Activated naive CD4-positive, alpha-beta T cell treated with anti-CD3 and anti-CD28 coated beads, Interleukin-2, amount 50 U/mL, for 72 hours (primary cell): ENCODE measurements at regions not wholly inside any gene's neighbourhood (a gene's known extent, or its start where the extent isn't known, plus 50 kb on each side); places are given as distances from the start of the nearest gene placed in this dataset.

Experiments used
- ATAC-seq, 2 donors: fragments of 150-1000 bp; cut with Tn5 transposase; 2 replicates each; pipeline ENCODE4 v1.10.0; 2021; ENCODE audit warnings: mild to moderate bottlenecking in 2 of 2, moderate library complexity in 2 of 2
- DNase-seq, 2 donors: peaks; one replicate each; pipeline ENCODE4 v3.0.0; 2021 to 2022; ENCODE audit warnings: low spot score in 2 of 2
- H3K27ac Mint-ChIP-seq, 2 donors: one replicate each; pipeline ENCODE4 v1.8.0; 2022; ENCODE audit warnings: mild to moderate bottlenecking in 2 of 2, mixed read lengths in 2 of 2
- H3K36me3 Mint-ChIP-seq, 2 donors: one replicate each; pipeline ENCODE4 v1.8.0; 2022; ENCODE audit warnings: mixed read lengths in 2 of 2
- H3K9me3 Mint-ChIP-seq, 2 donors: one replicate each; pipeline ENCODE4 v1.8.0; 2022; ENCODE audit warnings: mixed read lengths in 2 of 2

GRCh38 chr11:15696069-15696468, 581.3 kb downstream of the INSC start:
- H3K27ac Mint-ChIP-seq = no peak overlapping the region
- H3K36me3 Mint-ChIP-seq = no peaks in the 10 kb centered on the region
- no peak for DNase-seq
- H3K9me3 Mint-ChIP-seq = peaks cover 9% of the 10 kb centered on the region in 2 donors
- ATAC-seq = no peak

- DNase-seq = no peak
- Mint-ChIP-seq H3K9me3 (peaks cover 6 to 9% of the 10 kb centered on the region in 2 donors), H3K36me3 (no peaks in the 10 kb centered on the region), H3K27ac (no peak overlapping the region)
- ATAC-seq = no peak
Measured at GRCh38 chr11:15697437-15698236, 582.9 kb downstream of the INSC start.

DNA sequence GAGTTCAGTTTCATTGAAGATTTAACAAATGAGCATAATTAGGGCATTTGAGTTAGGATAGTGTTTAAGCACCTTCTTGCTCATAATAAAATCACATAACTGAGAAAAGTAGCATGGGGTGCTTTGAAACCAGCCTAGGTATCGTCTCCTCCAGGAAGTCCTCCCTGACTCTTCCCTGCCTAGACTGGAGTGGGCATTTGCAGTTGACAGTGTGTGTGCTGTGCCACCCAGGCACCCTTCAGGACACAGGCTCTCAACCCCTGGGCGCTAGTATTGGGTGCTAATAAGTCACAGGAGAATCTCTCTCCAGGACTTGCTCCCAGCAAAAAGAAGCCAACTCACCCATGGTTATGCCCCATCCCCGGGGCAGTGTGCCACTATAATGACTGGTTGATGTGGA, 584.1 kb downstream of the INSC start:
- Mint-ChIP-seq H3K27ac (no peak overlapping the region), H3K36me3 (no peaks in the 10 kb centered on the region), H3K9me3 (peaks cover 5 to 8% of the 10 kb centered on the region in 2 donors)
- DNase-seq (no peak), ATAC-seq (no peak)

DNA sequence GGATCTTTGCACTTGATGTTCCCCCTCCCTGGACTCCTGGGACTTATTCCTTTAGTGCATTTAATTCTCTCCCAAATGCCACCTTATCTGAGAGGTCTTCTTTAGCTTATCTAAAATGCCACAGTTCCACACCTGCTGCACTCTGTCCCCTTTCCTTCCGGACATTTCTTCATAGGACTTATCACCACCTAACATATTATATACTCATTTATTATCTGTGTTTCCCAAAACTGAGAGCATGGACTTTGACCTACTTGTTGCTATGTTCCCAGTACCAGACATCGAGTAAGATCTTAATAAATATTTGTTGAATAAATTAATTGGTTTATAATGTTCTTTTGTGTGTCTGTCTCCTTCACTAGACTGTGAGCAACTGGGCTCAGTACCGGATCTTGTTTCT, 585.3 kb downstream of the INSC start:
- no peaks in the 10 kb centered on the region for H3K36me3 Mint-ChIP-seq
- no peak overlapping the region for H3K27ac Mint-ChIP-seq
- H3K9me3 Mint-ChIP-seq = peaks cover 5 to 8% of the 10 kb centered on the region in 2 donors
- DNase-seq = no peak
- ATAC-seq = no peak

DNA sequence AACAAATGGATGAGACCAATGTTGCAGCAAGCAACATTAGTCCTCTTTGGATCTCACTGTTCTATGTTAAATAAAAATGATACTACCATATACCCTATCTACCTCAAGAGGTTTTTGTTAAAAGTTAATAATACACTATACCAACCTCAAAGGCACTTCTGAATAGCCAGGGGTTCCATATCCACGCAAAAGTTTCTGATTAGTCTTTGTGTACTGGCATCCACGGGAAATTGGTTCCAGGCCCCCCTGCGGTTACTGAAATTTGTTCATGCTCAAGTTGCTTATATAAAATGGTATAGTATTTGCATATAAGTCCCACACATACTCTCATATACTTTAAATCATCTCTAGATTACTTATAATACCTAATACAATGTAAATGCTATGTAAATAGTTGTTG, 585.7 kb downstream of the INSC start:
- peaks cover 2 to 5% of the 10 kb centered on the region in 2 donors for H3K9me3 Mint-ChIP-seq
- no peak overlapping the region for H3K27ac Mint-ChIP-seq
- DNase-seq = no peak
- ATAC-seq = no peak
- no peaks in the 10 kb centered on the region for H3K36me3 Mint-ChIP-seq

- Mint-ChIP-seq H3K9me3 (peaks cover 6 to 9% of the 10 kb centered on the region in 2 donors), H3K36me3 (no peaks in the 10 kb centered on the region), H3K27ac (no peak overlapping the region)
- ATAC-seq (no peak), DNase-seq (no peak)
Measured at GRCh38 chr11:15704064-15704463, 589.3 kb downstream of the INSC start.

DNA sequence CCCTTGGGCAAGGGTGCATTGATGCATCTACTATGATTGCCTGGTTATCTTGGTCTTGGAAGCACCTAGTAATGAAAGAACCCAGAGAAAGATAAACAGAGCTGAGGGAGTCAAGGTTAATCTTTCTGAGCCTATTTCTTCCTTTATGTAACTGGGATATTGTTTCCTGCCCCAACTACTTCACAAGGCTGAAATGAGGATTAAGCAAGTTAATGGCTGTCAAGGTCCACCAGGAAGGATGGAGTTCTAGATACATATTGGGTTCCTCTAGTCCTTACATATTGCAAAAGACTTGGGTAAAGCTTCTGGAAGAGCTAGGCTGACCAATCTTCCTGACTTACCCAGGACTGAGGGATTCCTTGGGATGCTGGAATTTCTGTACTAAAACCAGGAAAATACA, 589.8 kb downstream of the INSC start:
- Mint-ChIP-seq H3K36me3 (no peaks in the 10 kb centered on the region), H3K27ac (no peak overlapping the region), H3K9me3 (peaks cover 7 to 11% of the 10 kb centered on the region in 2 donors)
- ATAC-seq = no peak
- DNase-seq = no peak

GRCh38 chr11:15705891-15706290, 591.2 kb downstream of the INSC start:
- H3K27ac Mint-ChIP-seq = no peak overlapping the region
- ATAC-seq (no peak), DNase-seq (no peak)
- H3K36me3 Mint-ChIP-seq = no peaks in the 10 kb centered on the region
- H3K9me3 Mint-ChIP-seq = peaks cover 7 to 11% of the 10 kb centered on the region in 2 donors

- no peak for DNase-seq
- peaks cover 7 to 11% of the 10 kb centered on the region in 2 donors for H3K9me3 Mint-ChIP-seq
Measured at GRCh38 chr11:15707194-15707593, 592.5 kb downstream of the INSC start.

GRCh38 chr11:15707971-15708370, 593.2 kb downstream of the INSC start:
- peaks cover 7 to 11% of the 10 kb centered on the region in 2 donors for H3K9me3 Mint-ChIP-seq
- no peak for DNase-seq
- no peak overlapping the region for H3K27ac Mint-ChIP-seq
- H3K36me3 Mint-ChIP-seq = no peaks in the 10 kb centered on the region
- no peak for ATAC-seq

More at GRCh38 chr11:15707194-15707593, 592.5 kb downstream of the INSC start:
- ATAC-seq = no peak
- Mint-ChIP-seq H3K36me3 (no peaks in the 10 kb centered on the region), H3K27ac (no peak overlapping the region)

GRCh38 chr11:15710580-15711275, 596.0 kb downstream of the INSC start:
- ATAC-seq = no peak
- no peak for DNase-seq
- H3K9me3 Mint-ChIP-seq = peaks cover 7 to 11% of the 10 kb centered on the region in 2 donors
- no peak overlapping the region for H3K27ac Mint-ChIP-seq
- H3K36me3 Mint-ChIP-seq = no peaks in the 10 kb centered on the region

GRCh38 chr11:15711311-15711710, 596.6 kb downstream of the INSC start:
- Mint-ChIP-seq H3K36me3 (no peaks in the 10 kb centered on the region), H3K9me3 (peaks cover 7 to 11% of the 10 kb centered on the region in 2 donors), H3K27ac (no peak overlapping the region)
- DNase-seq (no peak), ATAC-seq (no peak)

DNA sequence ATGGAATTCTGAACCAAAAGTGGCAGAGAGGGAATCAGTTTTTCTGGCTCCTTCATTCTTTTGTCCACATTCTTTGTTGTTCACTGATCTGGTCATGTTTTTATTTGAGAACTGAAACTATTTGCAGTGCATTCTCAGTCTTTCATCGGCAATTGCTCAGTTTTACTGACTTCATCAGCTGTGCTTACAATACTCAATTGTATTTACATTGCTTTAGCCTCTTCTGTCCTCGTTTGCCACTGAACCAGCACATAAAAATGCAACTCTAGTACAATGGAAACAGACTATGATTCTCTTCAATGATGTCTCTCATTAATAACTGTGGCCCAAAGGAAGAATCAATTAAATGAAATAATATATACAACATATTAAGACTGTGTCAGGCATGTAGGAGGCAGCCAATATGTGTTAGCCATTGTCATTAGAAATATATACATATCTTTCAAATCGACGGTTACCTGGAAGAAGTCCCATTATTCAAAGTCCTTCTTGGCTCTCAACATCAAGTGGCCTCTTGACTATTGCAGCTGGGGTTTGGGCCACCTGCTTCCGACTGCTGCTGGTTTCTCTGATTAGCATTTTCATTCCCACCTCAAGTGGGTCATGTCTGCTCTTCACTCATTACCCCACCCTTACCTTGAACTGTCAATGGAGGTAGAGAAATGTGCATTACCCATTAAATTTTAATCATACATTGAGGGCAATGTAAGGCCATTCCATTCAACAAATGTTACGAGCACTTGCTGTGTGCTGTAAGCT, 600.1 kb downstream of the INSC start:
- peaks cover 0 to 3% of the 10 kb centered on the region in 2 donors for H3K9me3 Mint-ChIP-seq
- DNase-seq = no peak
- H3K27ac Mint-ChIP-seq = no peak overlapping the region
- no peak for ATAC-seq
- H3K36me3 Mint-ChIP-seq = no peaks in the 10 kb centered on the region

DNA sequence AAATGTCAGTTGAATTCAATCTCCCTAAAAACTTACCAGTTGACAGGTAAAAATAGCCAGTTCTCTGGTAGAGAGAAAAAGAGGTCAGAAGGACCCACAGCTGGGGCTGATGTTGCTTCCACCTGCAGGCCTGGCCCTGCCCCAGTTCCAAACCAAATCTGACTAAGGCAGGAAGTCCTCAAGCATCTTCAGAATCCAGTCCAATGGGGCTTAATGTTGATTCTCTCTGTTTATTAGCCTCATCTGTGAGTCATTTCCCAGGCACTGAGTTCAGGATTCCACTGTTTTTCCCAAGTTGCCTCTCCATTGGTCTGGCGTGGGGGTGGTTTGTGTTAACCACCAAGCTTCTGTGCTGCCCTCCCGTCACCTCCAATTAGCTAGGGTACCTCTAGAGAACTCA, 601.8 kb downstream of the INSC start:
- no peak overlapping the region for H3K27ac Mint-ChIP-seq
- peaks cover 0 to 3% of the 10 kb centered on the region in 2 donors for H3K9me3 Mint-ChIP-seq
- no peaks in the 10 kb centered on the region for H3K36me3 Mint-ChIP-seq
- DNase-seq = no peak
- ATAC-seq = no peak

GRCh38 chr11:15720460-15720859, 605.7 kb downstream of the INSC start:
- ATAC-seq (no peak), DNase-seq (no peak)
- H3K36me3 Mint-ChIP-seq = no peaks in the 10 kb centered on the region
- H3K27ac Mint-ChIP-seq = no peak overlapping the region
- H3K9me3 Mint-ChIP-seq = no peaks in the 10 kb centered on the region

DNA sequence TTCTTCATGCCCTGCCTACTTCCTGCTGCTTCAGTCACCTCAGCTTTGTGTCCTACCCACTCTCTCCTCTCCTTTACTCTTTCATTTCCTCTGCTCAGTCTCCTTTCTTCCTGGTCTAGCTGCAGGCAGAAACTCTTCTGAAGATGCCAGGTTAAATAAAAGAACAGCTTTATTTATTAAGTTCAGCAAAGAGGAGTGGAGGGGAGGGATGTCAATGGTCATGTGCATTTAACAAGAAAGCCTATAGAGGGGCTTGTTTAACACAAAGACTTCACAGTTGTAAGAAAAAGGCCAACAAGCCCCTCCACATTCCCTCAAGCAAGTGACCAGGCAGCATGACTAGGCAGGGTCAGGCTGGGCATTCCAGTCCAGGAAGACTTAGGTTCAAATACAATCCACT, 609.2 kb downstream of the INSC start:
- Mint-ChIP-seq H3K36me3 (no peaks in the 10 kb centered on the region), H3K9me3 (no peaks in the 10 kb centered on the region), H3K27ac (no peak overlapping the region)
- no peak for ATAC-seq
- DNase-seq = no peak

- no peak for DNase-seq
- no peaks in the 10 kb centered on the region for H3K9me3 Mint-ChIP-seq
Measured at GRCh38 chr11:15724601-15725000, 609.9 kb downstream of the INSC start.

More at GRCh38 chr11:15724601-15725000, 609.9 kb downstream of the INSC start:
- no peak for ATAC-seq
- H3K36me3 Mint-ChIP-seq = no peaks in the 10 kb centered on the region
- H3K27ac Mint-ChIP-seq = no peak overlapping the region
